GM18868 (cell line): ENCODE measurements at regions not wholly inside any gene's neighbourhood (a gene's known extent, or its start where the extent isn't known, plus 50 kb on each side); places are given as distances from the start of the nearest gene placed in this dataset.

Experiments used
- ATAC-seq: cut with Tn5 transposase; IDR thresholded peaks from one replicate; pipeline ENCODE4 v1.9.1; 2021; ENCODE audit warnings: mild to moderate bottlenecking, moderate library complexity; ENCODE audit not compliant: unreplicated experiment

DNA sequence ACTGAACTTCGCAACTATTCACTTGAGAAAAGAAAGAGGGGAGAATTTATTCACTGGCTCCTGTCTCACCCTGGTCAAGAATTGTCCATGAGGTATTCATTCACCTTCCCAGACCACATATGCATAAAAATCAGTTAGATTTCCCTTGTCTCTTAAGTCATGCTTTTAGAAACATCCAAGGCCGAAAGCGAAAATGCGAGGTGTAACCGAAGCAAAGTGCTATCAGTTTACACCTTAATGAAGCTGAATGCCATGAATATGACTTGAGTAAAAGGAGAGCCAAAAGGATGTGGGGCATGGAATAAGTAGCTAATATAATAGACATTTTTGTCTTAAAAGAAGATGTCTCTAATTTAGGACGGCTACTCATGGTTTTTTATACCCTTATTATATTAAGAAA lies 965.6 kb upstream of the CHORDC1 start:
- no peak for ATAC-seq

DNA sequence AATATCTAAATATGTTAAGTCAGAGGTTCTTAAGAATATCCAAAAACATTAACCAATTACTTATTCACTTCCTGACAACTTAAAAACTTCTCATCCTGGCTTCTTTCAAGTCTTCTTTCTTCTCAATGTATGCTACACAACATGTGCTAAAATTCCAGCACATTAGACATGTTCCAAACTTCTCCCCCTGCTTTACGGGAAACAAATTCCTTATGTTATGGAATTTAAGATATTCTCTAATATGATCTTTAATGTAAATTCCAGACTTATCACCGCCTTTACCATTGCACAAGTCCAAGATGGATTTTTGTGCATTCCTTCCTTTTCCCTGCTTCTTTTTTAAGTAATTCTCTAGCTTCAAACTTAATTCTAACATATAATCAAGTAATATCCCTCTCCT lies 964.5 kb upstream of the CHORDC1 start:
- no peak for ATAC-seq

DNA sequence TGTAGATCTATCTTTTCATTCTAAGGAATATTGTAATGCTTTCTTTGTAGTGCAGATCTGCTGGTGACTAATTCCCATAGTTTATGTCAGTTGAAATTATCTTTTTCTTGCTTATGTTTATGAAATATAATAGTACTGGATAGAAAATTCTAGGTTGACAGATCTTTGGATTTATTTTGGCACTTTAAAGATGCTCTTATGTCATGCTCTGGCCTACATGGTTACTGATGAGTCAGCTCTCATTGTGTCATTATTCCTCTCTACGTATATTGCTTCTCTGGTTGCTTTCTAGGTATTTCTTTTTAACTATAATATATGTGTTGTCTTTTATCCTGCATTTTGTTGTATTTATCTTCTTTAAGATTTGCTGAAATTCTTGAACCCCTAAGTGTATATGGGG lies 955.5 kb upstream of the CHORDC1 start:
- ATAC-seq: no peak

GRCh38 chr11:91174734-91175133 lies 951.9 kb upstream of the CHORDC1 start:
- no peak for ATAC-seq

DNA sequence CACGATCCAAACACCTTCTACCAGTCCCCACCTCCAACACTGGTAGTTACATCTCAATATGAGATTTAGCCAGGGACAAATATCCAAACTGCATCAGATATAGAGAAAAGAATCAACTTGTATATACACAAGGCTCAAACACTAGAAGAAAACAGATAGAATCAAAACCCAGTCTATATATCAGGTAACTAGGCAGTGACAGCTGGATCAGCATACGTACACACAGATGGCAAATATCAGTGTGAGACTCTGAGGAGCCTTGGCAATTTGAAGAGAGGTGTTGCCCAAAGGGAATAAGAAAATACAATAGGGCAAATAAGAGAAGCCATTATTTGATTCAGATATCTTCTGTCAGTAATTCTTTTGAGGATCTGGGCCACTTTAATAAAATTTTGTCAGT lies 951.3 kb upstream of the CHORDC1 start:
- ATAC-seq: no peak

DNA sequence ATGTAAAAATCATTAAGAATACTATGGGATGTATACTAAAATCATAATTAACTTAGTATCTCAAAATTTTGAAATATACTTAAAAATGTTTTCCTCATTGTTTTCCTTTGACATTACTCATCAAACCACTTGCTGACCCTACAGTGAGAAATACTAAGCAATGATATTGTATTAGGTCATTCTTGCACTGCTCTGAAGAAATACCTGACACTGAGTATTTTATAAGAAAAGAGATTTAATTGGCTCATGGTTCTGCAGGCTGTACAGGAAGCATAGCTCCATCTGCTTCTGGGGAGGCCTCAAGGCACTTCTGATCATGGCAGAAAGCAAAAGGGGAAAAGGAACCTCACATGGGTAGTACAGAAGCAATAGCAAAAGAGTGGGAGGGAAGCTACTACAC lies 950.9 kb upstream of the CHORDC1 start:
- no peak for ATAC-seq

DNA sequence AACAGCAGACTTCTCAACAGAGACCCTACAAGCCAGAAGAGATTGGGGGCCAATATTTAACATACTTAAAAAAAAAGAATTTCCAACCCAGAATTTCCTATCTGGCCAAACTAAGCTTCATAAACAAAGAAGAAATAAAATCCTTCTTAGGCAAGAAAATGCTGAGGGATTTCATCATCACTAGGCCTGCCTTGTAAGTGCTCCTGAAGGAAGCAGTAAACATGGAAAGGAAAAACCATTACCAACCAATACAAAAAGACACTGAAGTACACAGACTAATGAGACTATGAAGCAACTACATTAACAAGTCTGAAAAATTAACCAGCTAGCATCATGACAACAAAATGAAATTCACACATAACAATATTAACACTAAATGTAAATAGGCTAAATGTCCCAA lies 947.9 kb upstream of the CHORDC1 start:
- no peak for ATAC-seq

DNA sequence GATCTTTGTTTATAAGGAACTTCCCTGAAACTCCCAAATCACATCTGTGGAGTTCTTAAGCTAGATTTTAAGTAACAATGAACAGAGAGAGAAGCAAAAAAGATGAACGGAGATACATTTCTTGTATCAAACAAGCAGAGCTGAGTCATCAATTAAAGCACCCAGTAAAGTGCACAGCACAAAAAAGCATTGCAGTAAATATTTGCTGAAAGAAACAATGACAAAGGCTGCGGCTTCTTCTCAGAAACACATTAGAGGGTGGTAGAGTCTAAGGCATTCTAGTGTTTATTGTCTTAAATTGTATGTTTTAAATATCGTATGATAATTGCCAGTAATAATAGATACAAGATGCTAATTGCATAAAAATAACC lies 941.6 kb upstream of the CHORDC1 start:
- no peak for ATAC-seq

- no peak for ATAC-seq
Measured at GRCh38 chr11:91163619-91164451, 941.0 kb upstream of the CHORDC1 start.

DNA sequence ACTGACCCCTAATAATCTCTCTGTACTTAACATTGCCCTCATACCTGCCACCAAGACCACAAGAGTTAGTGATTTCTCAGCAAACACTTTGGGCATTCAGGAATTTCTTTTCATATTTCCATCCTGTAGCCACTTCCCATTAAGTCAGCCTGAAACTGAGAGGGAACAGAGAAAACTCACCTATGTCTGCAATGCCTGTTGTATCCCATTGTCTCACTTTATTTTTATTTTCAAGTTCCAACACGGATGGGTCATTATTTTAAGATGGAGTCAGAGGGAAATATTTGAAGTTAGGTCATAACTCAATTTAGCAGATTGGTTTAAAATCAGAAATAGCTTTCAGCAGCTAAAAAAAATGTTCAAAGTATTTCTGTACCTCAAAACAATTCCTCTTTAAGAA lies 937.8 kb upstream of the CHORDC1 start:
- no peak for ATAC-seq

GRCh38 chr11:91158891-91159537 lies 936.2 kb upstream of the CHORDC1 start:
- ATAC-seq: no peak

DNA sequence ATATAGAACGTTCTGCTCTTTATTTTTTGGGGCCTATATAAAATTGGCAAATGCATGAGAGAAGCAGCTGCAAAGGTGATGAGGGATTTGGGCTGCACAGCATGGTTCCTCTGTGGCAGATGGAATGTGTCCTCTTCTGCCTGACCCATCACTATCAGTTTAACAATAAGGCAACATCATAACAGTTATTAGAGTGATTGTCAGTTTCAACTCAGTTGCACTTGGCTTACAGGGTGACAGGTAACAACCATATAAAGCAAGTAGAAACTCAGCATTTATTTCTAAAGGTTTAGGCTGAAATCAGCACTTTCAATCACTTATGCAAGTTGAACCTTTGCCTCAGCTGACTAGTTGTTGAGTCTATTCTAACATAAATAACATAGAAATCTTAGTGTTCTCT lies 935.4 kb upstream of the CHORDC1 start:
- ATAC-seq: no peak

DNA sequence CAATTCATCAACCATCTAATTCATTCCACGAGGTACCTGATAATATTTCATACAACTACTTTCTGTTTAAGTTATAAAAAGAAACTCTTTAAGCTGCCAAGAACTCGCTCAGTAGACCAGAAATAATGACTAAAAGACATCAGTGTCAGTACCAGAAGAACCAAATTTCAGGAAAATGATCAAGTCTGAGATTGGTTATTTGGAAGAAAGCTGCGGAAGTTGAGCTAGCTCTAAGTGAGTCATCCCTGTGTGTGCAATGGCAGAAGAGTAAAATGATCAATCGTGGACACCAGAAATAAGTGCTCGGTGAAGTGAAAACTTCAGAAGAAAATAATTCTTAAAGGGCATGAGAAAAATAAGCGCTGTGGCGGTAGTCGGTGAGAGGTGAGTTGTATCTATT lies 933.2 kb upstream of the CHORDC1 start:
- ATAC-seq: no peak

GRCh38 chr11:91147885-91148284 lies 925.0 kb upstream of the CHORDC1 start:
- ATAC-seq: no peak

GRCh38 chr11:91141655-91142054 lies 918.8 kb upstream of the CHORDC1 start:
- ATAC-seq: no peak

DNA sequence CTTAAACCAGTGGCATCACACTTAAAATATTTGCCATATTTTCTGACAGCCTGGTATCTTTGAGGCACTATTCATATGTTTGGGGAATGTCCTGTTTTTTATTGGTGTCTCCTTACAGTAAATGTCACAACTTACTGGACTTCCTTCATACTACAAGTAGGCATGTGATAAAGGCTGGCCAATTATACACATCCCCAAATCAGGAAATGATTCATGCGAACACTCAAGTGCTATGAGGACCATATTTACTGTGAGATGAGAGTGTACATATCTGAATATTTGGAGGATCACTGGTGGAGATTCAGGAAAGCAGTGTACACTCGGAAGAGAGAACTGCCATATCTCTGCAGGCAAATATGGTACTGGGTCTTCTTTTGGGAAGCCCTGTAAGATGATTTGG lies 913.8 kb upstream of the CHORDC1 start:
- no peak for ATAC-seq

DNA sequence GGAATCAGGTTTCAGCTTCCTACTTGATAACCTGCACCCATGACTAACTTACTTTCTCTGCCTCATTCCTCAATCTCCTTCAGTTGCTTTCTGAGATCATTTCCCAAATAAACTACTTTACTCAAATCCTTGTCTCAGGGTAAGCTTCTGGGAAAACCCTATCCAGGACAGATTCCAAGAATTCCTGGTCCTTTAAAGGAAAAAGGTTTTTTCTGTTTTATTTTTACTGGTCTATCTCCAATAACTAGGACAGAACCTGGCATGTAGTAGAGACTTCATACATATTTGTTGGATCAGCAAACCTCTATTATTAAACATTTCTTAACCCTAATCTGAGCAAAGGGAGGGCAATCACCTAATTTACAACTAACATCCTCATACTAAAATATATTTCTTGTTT lies 910.5 kb upstream of the CHORDC1 start:
- no peak for ATAC-seq

DNA sequence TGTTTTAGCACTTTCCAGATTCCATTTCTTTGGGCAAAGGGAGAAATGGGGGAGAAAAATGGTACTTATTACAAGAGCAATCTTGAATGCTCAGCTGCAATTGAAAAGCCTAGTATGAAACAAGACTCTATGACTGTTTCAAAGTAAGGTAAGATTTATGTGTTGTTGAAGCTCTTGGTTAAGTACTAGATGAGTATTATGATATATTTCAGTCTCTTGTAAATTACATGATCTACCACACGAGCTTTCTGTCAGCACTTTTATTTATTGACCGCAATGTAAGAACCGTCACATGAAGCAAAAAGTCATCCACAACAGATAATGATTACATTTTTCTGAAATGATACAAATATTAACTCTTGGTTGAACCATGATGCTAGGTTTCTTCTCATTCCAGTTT lies 906.7 kb upstream of the CHORDC1 start:
- no peak for ATAC-seq

DNA sequence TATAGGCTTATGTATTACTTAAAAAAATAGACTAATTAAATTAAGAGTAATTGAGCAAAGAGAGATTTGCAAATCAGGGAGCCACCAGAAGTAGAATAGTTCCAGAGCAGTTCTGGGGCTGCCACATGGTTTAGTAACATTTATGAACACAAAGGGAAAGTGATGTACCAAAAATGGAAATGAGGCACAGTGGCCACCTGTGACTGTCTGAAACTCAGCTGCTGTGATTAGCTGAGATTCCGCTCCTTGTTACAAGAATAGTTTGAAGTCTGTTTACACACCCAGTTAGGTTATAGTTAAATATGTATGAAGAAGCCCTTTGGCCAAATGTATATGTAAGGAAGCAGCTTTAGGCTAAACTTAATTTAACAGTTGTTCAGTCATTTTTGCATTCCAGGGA lies 901.5 kb upstream of the CHORDC1 start:
- no peak for ATAC-seq

DNA sequence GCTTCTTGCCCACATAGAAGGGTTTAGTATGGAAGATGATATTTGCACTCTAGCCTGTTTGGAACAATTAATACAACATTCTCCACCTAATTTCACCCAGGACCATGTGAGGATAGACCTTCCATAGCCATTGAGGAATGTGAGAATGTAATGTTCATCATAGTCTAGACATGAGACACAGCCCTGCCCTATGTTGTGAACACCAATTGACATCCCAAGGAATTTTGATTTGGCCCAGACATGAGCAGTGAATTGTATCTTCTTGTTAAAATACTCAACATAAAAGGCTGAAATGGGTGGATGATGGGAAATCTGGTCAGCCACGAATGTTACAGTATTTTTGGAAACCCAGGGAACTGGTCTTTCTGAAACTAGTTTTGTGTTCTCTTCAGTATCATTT lies 892.3 kb upstream of the CHORDC1 start:
- no peak for ATAC-seq

GRCh38 chr11:91104237-91104636 lies 881.4 kb upstream of the CHORDC1 start:
- no peak for ATAC-seq

DNA sequence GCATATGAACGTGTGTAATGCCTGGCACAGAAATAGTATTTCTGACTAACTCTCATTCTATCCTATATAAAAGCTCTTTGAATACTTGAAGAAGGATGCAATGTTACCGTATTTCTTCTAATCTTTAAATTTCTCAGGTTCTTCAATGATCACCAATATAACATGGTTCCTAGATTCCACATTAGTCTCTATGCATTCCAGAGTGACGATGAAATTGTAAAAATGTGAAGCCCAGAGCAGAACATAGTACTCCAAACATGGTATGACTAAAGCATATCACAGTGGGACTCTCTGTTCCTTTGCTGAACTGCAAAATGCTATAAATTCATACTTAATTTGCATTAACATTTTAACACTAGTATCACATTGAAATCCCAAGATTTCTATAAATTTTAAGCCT lies 877.6 kb upstream of the CHORDC1 start:
- no peak for ATAC-seq

DNA sequence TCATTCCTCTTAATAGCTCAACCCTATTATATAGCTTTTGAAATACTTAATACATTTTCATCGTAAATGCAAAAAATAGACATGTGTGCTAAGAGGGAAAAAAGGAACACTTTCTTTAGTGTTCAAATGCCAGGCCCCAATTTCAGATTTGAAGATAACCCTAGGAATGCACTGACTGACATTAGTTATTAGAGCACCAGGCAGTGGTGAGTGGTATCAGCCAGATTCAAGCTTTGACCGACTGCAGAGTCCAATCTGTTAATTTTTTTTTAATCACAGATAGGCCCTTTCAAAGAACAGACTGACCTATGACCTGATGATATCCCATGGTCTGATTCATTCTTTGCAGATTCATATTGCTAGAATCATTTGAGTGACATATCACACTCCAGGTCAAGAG lies 874.2 kb upstream of the CHORDC1 start:
- ATAC-seq: no peak
